ENCODE measurements at regions not wholly inside any gene's neighbourhood (a gene's known extent, or its start where the extent isn't known, plus 50 kb on each side); places are given as distances from the start of the nearest gene placed in this dataset.

GRCh38 chr18:60147323-60147722 is 225.3 kb downstream of the MC4R start:
- Histone ChIP-seq H3K36me3 (ENCODE audit: control insufficient read depth in 2 of 2, insufficient read depth in 1 of 2, low read length in 2 of 2) (no peaks in the 10 kb centered on the region), H3K9me3 (ENCODE audit: control insufficient read depth, insufficient read depth, low read depth, low read length) (no peaks in the 10 kb centered on the region), H3K4me1 (ENCODE audit: control insufficient read depth, insufficient read depth, low read length) (no peaks in the 10 kb centered on the region), H3K4me3 (ENCODE audit: low read depth, low read length) (no peak overlapping the region), H3K27ac (ENCODE audit: extremely low read depth, low read depth, low read length) (no peak overlapping the region)
- TF ChIP-seq ZBTB49 (tag by site-specific recombination; IDR thresholded peaks at IDR 0.05; ENCODE audit: low read depth) = no peak
- no peak for TF ChIP-seq ZNF202 (tag by site-specific recombination; IDR thresholded peaks at IDR 0.05; ENCODE audit: borderline replicate concordance)
- no peak for TF ChIP-seq ZNF792 (tag by site-specific recombination; IDR thresholded peaks at IDR 0.05)
- no peak for TF ChIP-seq ZNF2 (tag by site-specific recombination; IDR thresholded peaks at IDR 0.05)
- no peak for TF ChIP-seq ZNF555 (tag by site-specific recombination; conservative IDR thresholded peaks at IDR 0.05)
- TF ChIP-seq ZNF157 (tag by site-specific recombination; IDR thresholded peaks at IDR 0.05) = no peak
- no peak for TF ChIP-seq ZNF707 (tag by site-specific recombination; IDR thresholded peaks at IDR 0.05)
- no peak for TF ChIP-seq ZNF544 (tag by site-specific recombination; IDR thresholded peaks at IDR 0.05)
- no peak for TF ChIP-seq ZSCAN5A (tag by site-specific recombination; IDR thresholded peaks at IDR 0.05)
- CTCF ChIA-PET = interaction anchor here (0.6 to 1.3 kb wide), 2 partner anchors 151 to 1355 kb away, joined by 3 to 5 read pairs; no protein-coding TSS in a partner anchor
- POLR2A ChIA-PET = no interaction called here

GRCh38 chr18:60146220-60146960 is 226.2 kb downstream of the MC4R start:
- Histone ChIP-seq H3K36me3 (ENCODE audit: control insufficient read depth in 2 of 2, insufficient read depth in 1 of 2, low read length in 2 of 2) (no peaks in the 10 kb centered on the region), H3K9me3 (ENCODE audit: control insufficient read depth, insufficient read depth, low read depth, low read length) (no peaks in the 10 kb centered on the region), H3K4me3 (ENCODE audit: low read depth, low read length) (no peak overlapping the region), H3K27ac (ENCODE audit: extremely low read depth, low read depth, low read length) (no peak overlapping the region), H3K4me1 (ENCODE audit: control insufficient read depth, insufficient read depth, low read length) (no peaks in the 10 kb centered on the region)
- ChIA-PET POLR2A (no interaction called here), CTCF (interaction anchor here (0.6 to 1.3 kb wide), 2 partner anchors 150 to 1356 kb away, joined by 3 to 5 read pairs; no protein-coding TSS in a partner anchor)
- TF ChIP-seq ZSCAN18 (tag by site-specific recombination; IDR thresholded peaks at IDR 0.05) (no peak), ZNF529 (tag by site-specific recombination; IDR thresholded peaks at IDR 0.05; ENCODE audit: insufficient replicate concordance) (no peak), ZNF449 (tag by site-specific recombination; IDR thresholded peaks at IDR 0.05) (no peak), ZSCAN5A (tag by site-specific recombination; IDR thresholded peaks at IDR 0.05) (no peak), ZFP37 (tag by site-specific recombination; IDR thresholded peaks at IDR 0.05) (no peak), ZNF174 (tag by site-specific recombination; IDR thresholded peaks at IDR 0.05) (no peak), ZNF548 (tag by site-specific recombination; IDR thresholded peaks at IDR 0.05) (no peak)

Data from HEK293 (cell line).